HCT116 (cell line): ENCODE measurements at regions not wholly inside any gene's neighbourhood (a gene's known extent, or its start where the extent isn't known, plus 50 kb on each side); places are given as distances from the start of the nearest gene placed in this dataset.

Source experiments
- ATAC-seq: fragments of 200-7000 bp; cut with Tn5 transposase; 2 replicates; pipeline ENCODE4 v1.9.1; 2020; ENCODE audit warnings: mild to moderate bottlenecking, moderate library complexity
- BruUV-seq: library from RNA; stranded (reverse); fragments of 400-500 nt; replicated peaks from 2 replicates; lab custom pipeline; 2021; lab: Mats Ljungman, UMichigan
- CTCF ChIA-PET: fragments of 300-600 bp; sonication (Branson Sonifier 250); formaldehyde crosslinking; loops from one replicate; lab custom pipeline; 2021; ENCODE audit warnings: antibody characterized with exemption; lab: Charles Lee
- POLR2A ChIA-PET: fragments of 300-600, 350-600 bp; sonication (Branson Sonifier 250); formaldehyde crosslinking; loops from one replicate; lab custom pipeline; 2021; ENCODE audit warnings: antibody characterized with exemption; lab: Charles Lee
- RAD21 ChIA-PET, 2 experiments: fragments of 300-600 bp; sonication (Branson Sonifier 250); formaldehyde crosslinking; loops; one replicate each; lab custom pipeline; 2023; ENCODE audit warnings: low total read pairs in 2 of 2; ENCODE audit not compliant: uncharacterized antibody in 2 of 2, unreplicated experiment in 2 of 2, low non-redundant PET in 1 of 2; lab: Charles Lee
- DNase-seq: peaks from one replicate; pipeline ENCODE4 v3.0.0-alpha.2; 2010; ENCODE audit warnings: low read depth, low spot score
- H2AFZ ChIP-seq: fragments of 200-600 bp; shearing (Covaris generic), sonication (generic); 2 replicates; pipeline ENCODE4 v1.6.1; 2017; ENCODE audit warnings: low read depth, mixed run types, mixed read lengths, antibody characterized with exemption, low read length; ENCODE audit not compliant: poor library complexity, severe bottlenecking
- H3K27ac ChIP-seq: 2 replicates; pipeline ENCODE4 v1.5.1; 2012; ENCODE audit warnings: low read depth, low read length
- H3K27me3 ChIP-seq: fragments of 200-600 bp; sonication (generic); 2 replicates; pipeline ENCODE4 v1.6.1; 2016; ENCODE audit warnings: mixed run types, low read length, mixed read lengths; ENCODE audit not compliant: insufficient read depth
- H3K36me3 ChIP-seq, 2 experiments: fragments of 200-500 bp in 1 of 2; fragments of 200-600 bp in 1 of 2; sonication (Bioruptor generic) in 1 of 2; sonication (generic) in 1 of 2; 2 replicates each; pipeline versions ENCODE4 v1.5.1 to v1.6.1; 2014 to 2016; ENCODE audit warnings: low read length in 2 of 2, inconsistent platforms in 1 of 2, mixed read lengths in 1 of 2, mixed run types in 1 of 2; ENCODE audit not compliant: insufficient read depth in 2 of 2, control insufficient read depth in 1 of 2
- H3K4me1 ChIP-seq, 2 experiments: fragments of 200-600 bp in 1 of 2; sonication (generic) in 1 of 2; 2 replicates each; pipeline versions ENCODE4 v1.5.1 to v1.6.1; 2012 to 2017; ENCODE audit warnings: low read length in 2 of 2, inconsistent platforms in 1 of 2, mild to moderate bottlenecking in 1 of 2, mixed read lengths in 1 of 2, mixed run types in 1 of 2, moderate library complexity in 1 of 2; ENCODE audit not compliant: insufficient read depth in 2 of 2, control insufficient read depth in 1 of 2
- H3K4me2 ChIP-seq: fragments of 200-600 bp; sonication (generic); 2 replicates; pipeline ENCODE4 v1.6.1; 2017; ENCODE audit warnings: mixed run types, low read length, mixed read lengths
- H3K4me3 ChIP-seq, 2 experiments: fragments of 200-600 bp in 1 of 2; sonication (generic) in 1 of 2; replicated peaks in 1 of 2; 2 replicates each; pipeline ENCODE4 v1.5.1; 2011 to 2016; ENCODE audit warnings: low read length in 2 of 2, control low read depth in 1 of 2, low read depth in 1 of 2, mild to moderate bottlenecking in 1 of 2, mixed read lengths in 1 of 2, mixed run types in 1 of 2
- H3K79me2 ChIP-seq: fragments of 200-600 bp; sonication (generic); 2 replicates; pipeline ENCODE4 v1.6.1; 2017; ENCODE audit warnings: mild to moderate bottlenecking, mixed run types, low read length, moderate library complexity, mixed read lengths; ENCODE audit not compliant: insufficient read depth
- H3K9ac ChIP-seq: fragments of 200-600 bp; sonication (generic); 2 replicates; pipeline ENCODE4 v1.6.1; 2016; ENCODE audit warnings: low read length, mixed read lengths
- H3K9me2 ChIP-seq: fragments of 200-600 bp; sonication (generic), shearing (Covaris generic); 2 replicates; pipeline ENCODE4 v1.6.1; 2017; ENCODE audit warnings: mixed run types, mild to moderate bottlenecking, moderate library complexity; ENCODE audit not compliant: insufficient read depth
- H3K9me3 ChIP-seq, 2 experiments: fragments of 200-500 bp in 1 of 2; fragments of 200-600 bp in 1 of 2; sonication (Bioruptor generic) in 1 of 2; sonication (generic) in 1 of 2; 2 replicates each; pipeline ENCODE4 v1.6.1; 2014 to 2017; ENCODE audit warnings: low read length in 2 of 2, mixed read lengths in 2 of 2, inconsistent platforms in 1 of 2, low read depth in 1 of 2, mild to moderate bottlenecking in 1 of 2, mixed run types in 1 of 2, moderate library complexity in 1 of 2; ENCODE audit not compliant: control insufficient read depth in 1 of 2, insufficient read depth in 1 of 2
- H4K20me1 ChIP-seq: fragments of 200-600 bp; sonication (generic), shearing (Covaris generic); 2 replicates; pipeline ENCODE4 v1.6.1; 2017; ENCODE audit warnings: mixed run types, mild to moderate bottlenecking, moderate library complexity; ENCODE audit not compliant: insufficient read depth
- CBX3 ChIP-seq: IDR thresholded peaks from 2 replicates; pipeline ENCODE4 v1.6.1; 2012; ENCODE audit warnings: low read depth
- CEBPB ChIP-seq: IDR thresholded peaks from 2 replicates; pipeline ENCODE4 v1.6.1; 2012; ENCODE audit warnings: low read depth
- ELF1 ChIP-seq: IDR thresholded peaks from 2 replicates; pipeline ENCODE4 v1.6.1; 2012; ENCODE audit warnings: low read depth, borderline replicate concordance
- FOSL1 ChIP-seq: IDR thresholded peaks from 2 replicates; pipeline ENCODE4 v1.6.1; 2012; ENCODE audit warnings: low read depth
- POLR2A ChIP-seq: IDR thresholded peaks from 2 replicates; pipeline ENCODE4 v1.7.0; 2011; ENCODE audit warnings: borderline replicate concordance; ENCODE audit not compliant: insufficient read depth, insufficient read length; ENCODE audit errors: extremely low read depth
- POLR2AphosphoS5 ChIP-seq: IDR thresholded peaks from 2 replicates; pipeline ENCODE4 v1.6.1; 2011; ENCODE audit warnings: mild to moderate bottlenecking, low read depth, low read length, moderate library complexity
- SP1 ChIP-seq: IDR thresholded peaks from 2 replicates; pipeline ENCODE4 v1.6.1; 2012; ENCODE audit warnings: low read depth
- SRF ChIP-seq: IDR thresholded peaks from 2 replicates; pipeline ENCODE4 v1.6.1; 2012; ENCODE audit warnings: low read depth
- YY1 ChIP-seq: IDR thresholded peaks from 2 replicates; pipeline ENCODE4 v1.6.1; 2011; ENCODE audit warnings: low read length, low read depth, moderate library complexity, mild to moderate bottlenecking; ENCODE audit not compliant: insufficient replicate concordance; ENCODE audit errors: extremely low read depth
- intact Hi-C: fragments of 100-400 bp; cut with micrococcal nuclease; formaldehyde crosslinking; loops from 2 replicates; pipeline ENCODE4 v1.10.0; 2022
- TF ChIP-seq, protein P1 (sequence below): IDR thresholded peaks from 2 replicates; pipeline ENCODE4 v1.6.1; 2012; ENCODE audit warnings: low read depth
- TF ChIP-seq, protein P2 (sequence below), 3 experiments: fragments of 200-600 bp in 1 of 3; sonication (generic) in 1 of 3; IDR thresholded peaks in 2 of 3; conservative IDR thresholded peaks in 1 of 3; 2 replicates each; pipeline ENCODE4 v1.5.1; 2012 to 2017; ENCODE audit warnings: low read depth in 2 of 3, low read length in 2 of 3, antibody characterized with exemption in 1 of 3, borderline replicate concordance in 1 of 3, control low read depth in 1 of 3, mild to moderate bottlenecking in 1 of 3, mixed read lengths in 1 of 3, mixed run types in 1 of 3, moderate library complexity in 1 of 3; ENCODE audit not compliant: insufficient read depth in 1 of 3
- TF ChIP-seq, protein P3 (sequence below): IDR thresholded peaks from 2 replicates; pipeline ENCODE4 v1.6.1; 2012

DNA sequence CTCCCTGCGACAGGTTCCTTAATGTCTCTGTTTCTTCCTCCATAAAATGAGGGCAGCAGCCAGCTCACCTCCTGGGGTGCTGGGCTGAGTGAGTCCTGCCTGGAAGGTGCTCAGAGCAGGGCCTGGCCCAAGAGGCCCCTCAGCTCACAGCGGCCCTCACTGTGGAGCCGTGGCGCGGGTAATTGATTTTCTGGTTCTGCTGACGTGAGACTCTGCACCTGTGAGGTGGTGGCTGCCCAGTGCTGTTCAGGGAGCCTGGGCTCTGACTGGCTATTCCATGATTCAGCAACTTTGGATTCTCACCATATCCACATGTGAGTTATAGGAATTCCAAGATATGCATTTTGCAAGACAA lies 266.6 kb downstream of the ADGRD1 start:
- Histone ChIP-seq H2AFZ (no peak overlapping the region), H3K79me2 (no peaks in the 10 kb centered on the region)
- intact Hi-C loops = no loop called here
- CTCF ChIA-PET = no interaction called here
- DNase-seq = no peak
- TF ChIP-seq SP1 = no peak
- TF ChIP-seq, protein P1, sequence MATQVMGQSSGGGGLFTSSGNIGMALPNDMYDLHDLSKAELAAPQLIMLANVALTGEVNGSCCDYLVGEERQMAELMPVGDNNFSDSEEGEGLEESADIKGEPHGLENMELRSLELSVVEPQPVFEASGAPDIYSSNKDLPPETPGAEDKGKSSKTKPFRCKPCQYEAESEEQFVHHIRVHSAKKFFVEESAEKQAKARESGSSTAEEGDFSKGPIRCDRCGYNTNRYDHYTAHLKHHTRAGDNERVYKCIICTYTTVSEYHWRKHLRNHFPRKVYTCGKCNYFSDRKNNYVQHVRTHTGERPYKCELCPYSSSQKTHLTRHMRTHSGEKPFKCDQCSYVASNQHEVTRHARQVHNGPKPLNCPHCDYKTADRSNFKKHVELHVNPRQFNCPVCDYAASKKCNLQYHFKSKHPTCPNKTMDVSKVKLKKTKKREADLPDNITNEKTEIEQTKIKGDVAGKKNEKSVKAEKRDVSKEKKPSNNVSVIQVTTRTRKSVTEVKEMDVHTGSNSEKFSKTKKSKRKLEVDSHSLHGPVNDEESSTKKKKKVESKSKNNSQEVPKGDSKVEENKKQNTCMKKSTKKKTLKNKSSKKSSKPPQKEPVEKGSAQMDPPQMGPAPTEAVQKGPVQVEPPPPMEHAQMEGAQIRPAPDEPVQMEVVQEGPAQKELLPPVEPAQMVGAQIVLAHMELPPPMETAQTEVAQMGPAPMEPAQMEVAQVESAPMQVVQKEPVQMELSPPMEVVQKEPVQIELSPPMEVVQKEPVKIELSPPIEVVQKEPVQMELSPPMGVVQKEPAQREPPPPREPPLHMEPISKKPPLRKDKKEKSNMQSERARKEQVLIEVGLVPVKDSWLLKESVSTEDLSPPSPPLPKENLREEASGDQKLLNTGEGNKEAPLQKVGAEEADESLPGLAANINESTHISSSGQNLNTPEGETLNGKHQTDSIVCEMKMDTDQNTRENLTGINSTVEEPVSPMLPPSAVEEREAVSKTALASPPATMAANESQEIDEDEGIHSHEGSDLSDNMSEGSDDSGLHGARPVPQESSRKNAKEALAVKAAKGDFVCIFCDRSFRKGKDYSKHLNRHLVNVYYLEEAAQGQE = no peak
- TF ChIP-seq CEBPB = no peak
- no peak for TF ChIP-seq SRF
- TF ChIP-seq POLR2AphosphoS5 = no peak
- TF ChIP-seq YY1 = no peak
- no peak for TF ChIP-seq ELF1
- TF ChIP-seq, protein P2, sequence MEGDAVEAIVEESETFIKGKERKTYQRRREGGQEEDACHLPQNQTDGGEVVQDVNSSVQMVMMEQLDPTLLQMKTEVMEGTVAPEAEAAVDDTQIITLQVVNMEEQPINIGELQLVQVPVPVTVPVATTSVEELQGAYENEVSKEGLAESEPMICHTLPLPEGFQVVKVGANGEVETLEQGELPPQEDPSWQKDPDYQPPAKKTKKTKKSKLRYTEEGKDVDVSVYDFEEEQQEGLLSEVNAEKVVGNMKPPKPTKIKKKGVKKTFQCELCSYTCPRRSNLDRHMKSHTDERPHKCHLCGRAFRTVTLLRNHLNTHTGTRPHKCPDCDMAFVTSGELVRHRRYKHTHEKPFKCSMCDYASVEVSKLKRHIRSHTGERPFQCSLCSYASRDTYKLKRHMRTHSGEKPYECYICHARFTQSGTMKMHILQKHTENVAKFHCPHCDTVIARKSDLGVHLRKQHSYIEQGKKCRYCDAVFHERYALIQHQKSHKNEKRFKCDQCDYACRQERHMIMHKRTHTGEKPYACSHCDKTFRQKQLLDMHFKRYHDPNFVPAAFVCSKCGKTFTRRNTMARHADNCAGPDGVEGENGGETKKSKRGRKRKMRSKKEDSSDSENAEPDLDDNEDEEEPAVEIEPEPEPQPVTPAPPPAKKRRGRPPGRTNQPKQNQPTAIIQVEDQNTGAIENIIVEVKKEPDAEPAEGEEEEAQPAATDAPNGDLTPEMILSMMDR (IDR thresholded peaks at IDR 0.05 in 2 of 3, conservative IDR thresholded peaks at IDR 0.05 in 1 of 3; ENCODE audit: borderline replicate concordance in 1 of 3, insufficient read depth in 1 of 3, low read depth in 2 of 3, low read length in 2 of 3) = no peak
- no peak for TF ChIP-seq FOSL1
- no peak for TF ChIP-seq CBX3
- TF ChIP-seq, protein P3, sequence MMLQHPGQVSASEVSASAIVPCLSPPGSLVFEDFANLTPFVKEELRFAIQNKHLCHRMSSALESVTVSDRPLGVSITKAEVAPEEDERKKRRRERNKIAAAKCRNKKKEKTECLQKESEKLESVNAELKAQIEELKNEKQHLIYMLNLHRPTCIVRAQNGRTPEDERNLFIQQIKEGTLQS = no peak
- no peak for TF ChIP-seq POLR2A
- TF ChIP-seq, all 23 proteins: peak for 0
- POLR2A ChIA-PET = no interaction called here
- Histone ChIP-seq H3K9ac (no peak overlapping the region), H4K20me1 (no peaks in the 10 kb centered on the region), H3K9me2 (no peaks in the 10 kb centered on the region), H3K4me2 (no peak overlapping the region), H3K4me3 (no peak overlapping the region), H3K9me3 (no peaks in the 10 kb centered on the region), H3K4me1 (peaks cover 12 to 24% of the 10 kb centered on the region in 2 experiments; a peak in 3 of 4 replicates), H3K36me3 (no peaks in the 10 kb centered on the region), H3K27me3 (no peaks in the 10 kb centered on the region), H3K27ac (no peak overlapping the region)
- RAD21 ChIA-PET = no interaction called here
- ATAC-seq = no peak
- no TSS peak for BruUV-seq
